Endothelial cell of umbilical vein (primary cell): ENCODE measurements at regions not wholly inside any gene's neighbourhood (a gene's known extent, or its start where the extent isn't known, plus 50 kb on each side); places are given as distances from the start of the nearest gene placed in this dataset.

Source experiments
- BruUV-seq: library from RNA; stranded (reverse); fragments of 400-500 nt; replicated peaks from 2 replicates; lab custom pipeline; 2021; lab: Mats Ljungman, UMichigan
- CTCF ChIA-PET: fragments of 300-600, 350-600 bp; sonication (Branson Sonifier 250); formaldehyde crosslinking; loops from one replicate; lab custom pipeline; 2021; ENCODE audit warnings: antibody characterized with exemption, inconsistent platforms; lab: Charles Lee
- POLR2A ChIA-PET: fragments of 300-600, 350-600 bp; sonication (Branson Sonifier 250); formaldehyde crosslinking; loops from one replicate; lab custom pipeline; 2021; ENCODE audit warnings: antibody characterized with exemption, inconsistent platforms; lab: Charles Lee
- DNase-seq: peaks from one replicate; pipeline ENCODE4 v3.0.0-alpha.2; 2011; ENCODE audit warnings: low read depth, low spot score
- FAIRE-seq: peaks from 2 replicates; lab custom pipeline; 2011; peaks lifted over from hg19 to GRCh38; lab: Jason Lieb, UNC
- H2AFZ ChIP-seq: 2 replicates; pipeline ENCODE4 v1.6.0; 2012; ENCODE audit warnings: low read depth, low read length, control low read depth, inconsistent platforms
- H3K27ac ChIP-seq: 2 replicates; pipeline ENCODE4 v1.5.1; 2011; ENCODE audit warnings: low read depth, mild to moderate bottlenecking, control low read depth, low read length, moderate library complexity; ENCODE audit not compliant: insufficient read depth
- H3K27me3 ChIP-seq, 2 experiments: 2 replicates each; pipeline versions ENCODE4 v1.6.0 to v1.6.1; 2011; ENCODE audit warnings: low read length in 2 of 2, mixed read lengths in 1 of 2; ENCODE audit not compliant: control insufficient read depth in 2 of 2, insufficient read depth in 2 of 2
- H3K36me3 ChIP-seq, 2 experiments: 2 replicates in 1 of 2; 3 replicates in 1 of 2; pipeline ENCODE4 v1.5.1; 2011; ENCODE audit warnings: low read length in 2 of 2, mild to moderate bottlenecking in 1 of 2, moderate library complexity in 1 of 2; ENCODE audit not compliant: control insufficient read depth in 2 of 2, insufficient read depth in 2 of 2; ENCODE audit errors: extremely low read depth in 1 of 2
- H3K4me1 ChIP-seq: 3 replicates; pipeline ENCODE4 v1.5.1; 2011; ENCODE audit warnings: mild to moderate bottlenecking, low read length; ENCODE audit not compliant: control insufficient read depth, insufficient read depth; ENCODE audit errors: extremely low read depth
- H3K4me2 ChIP-seq: 2 replicates; pipeline ENCODE4 v1.6.1; 2011; ENCODE audit warnings: low read length, control low read depth, mixed read lengths; ENCODE audit not compliant: insufficient read depth
- H3K4me3 ChIP-seq, 3 experiments: fragments of 200-600 bp in 1 of 3; sonication (generic), shearing (Covaris generic) in 1 of 3; replicated peaks in 1 of 3; 2 replicates each; pipeline ENCODE4 v1.5.1; 2011 to 2016; ENCODE audit warnings: control low read depth in 3 of 3, low read length in 3 of 3, mild to moderate bottlenecking in 2 of 3, inconsistent platforms in 1 of 3, low read depth in 1 of 3, moderate library complexity in 1 of 3; ENCODE audit not compliant: insufficient read depth in 1 of 3
- H3K79me2 ChIP-seq: 2 replicates; pipeline ENCODE4 v1.6.0; 2012; ENCODE audit warnings: low read length, inconsistent platforms; ENCODE audit not compliant: control insufficient read depth, insufficient read depth
- H3K9ac ChIP-seq: replicated peaks from 2 replicates; pipeline ENCODE3; 2011; ENCODE audit warnings: low read length, control low read depth; ENCODE audit not compliant: insufficient read depth; ENCODE audit errors: extremely low read depth
- H3K9me1 ChIP-seq: replicated peaks from 3 replicates; pipeline ENCODE4 v1.6.0; 2011; ENCODE audit warnings: mild to moderate bottlenecking, low read length; ENCODE audit not compliant: control insufficient read depth, insufficient read depth; ENCODE audit errors: extremely low read depth
- H3K9me3 ChIP-seq: replicated peaks from 2 replicates; pipeline ENCODE4 v1.5.1; 2012; ENCODE audit warnings: low read length, inconsistent platforms; ENCODE audit not compliant: control insufficient read depth, insufficient read depth
- H4K20me1 ChIP-seq: replicated peaks from 2 replicates; pipeline ENCODE3; 2011; ENCODE audit warnings: mild to moderate bottlenecking, low read length; ENCODE audit not compliant: control insufficient read depth, insufficient read depth; ENCODE audit errors: extremely low read depth
- CTCF ChIP-seq, 2 donors: IDR thresholded peaks; 1 replicate in 1 of 2; 2 replicates in 1 of 2; pipeline ENCODE4 v1.5.1; 2011; ENCODE audit warnings: low read length in 2 of 2, mild to moderate bottlenecking in 2 of 2, moderate library complexity in 2 of 2, control low read depth in 1 of 2, inconsistent platforms in 1 of 2, low read depth in 1 of 2; ENCODE audit not compliant: insufficient read depth in 1 of 2; ENCODE audit errors: extremely low read depth in 1 of 2
- EZH2 ChIP-seq: IDR thresholded peaks from 2 replicates; pipeline ENCODE4 v1.6.1; 2012; ENCODE audit warnings: borderline replicate concordance, low read depth, mild to moderate bottlenecking, moderate library complexity, low read length, inconsistent platforms; ENCODE audit not compliant: severe bottlenecking
- FOS ChIP-seq: IDR thresholded peaks from 2 replicates; pipeline ENCODE4 v1.6.1; 2011; ENCODE audit warnings: mild to moderate bottlenecking, low read length, moderate library complexity, borderline replicate concordance; ENCODE audit not compliant: insufficient read depth
- GATA2 ChIP-seq: IDR thresholded peaks from 2 replicates; pipeline ENCODE4 v1.7.0; 2011; ENCODE audit warnings: low read depth, mild to moderate bottlenecking, moderate library complexity, mixed read lengths, low read length; ENCODE audit not compliant: insufficient read length, insufficient read depth
- JUN ChIP-seq: IDR thresholded peaks from 2 replicates; pipeline ENCODE4 v1.6.1; 2011; ENCODE audit warnings: borderline replicate concordance, low read depth; ENCODE audit not compliant: insufficient read length, insufficient read depth
- MAX ChIP-seq: IDR thresholded peaks from 2 replicates; pipeline ENCODE4 v1.6.1; 2011; ENCODE audit not compliant: insufficient read depth, insufficient read length
- MYC ChIP-seq: IDR thresholded peaks from one replicate; pipeline ENCODE4 v1.6.1; 2011; ENCODE audit warnings: mild to moderate bottlenecking, low read depth, low read length
- POLR2A ChIP-seq: IDR thresholded peaks from 2 replicates; pipeline ENCODE4 v1.6.1; 2012; ENCODE audit warnings: low read depth, mild to moderate bottlenecking, control low read depth, low read length
- POLR2AphosphoS5 ChIP-seq: IDR thresholded peaks from 2 replicates; pipeline ENCODE4 v1.6.1; 2012; ENCODE audit warnings: low read depth, mild to moderate bottlenecking, control low read depth, low read length, moderate library complexity; ENCODE audit not compliant: insufficient read depth
- dilution Hi-C: fragments of 300-500 bp; cut with MboI; formaldehyde crosslinking; loops from one replicate; pipeline ENCODE4 v1.15.0; 2019; ENCODE audit warnings: low sequenced_read_pairs; ENCODE audit not compliant: extremely low pct_ligation_motif_present
- intact Hi-C: fragments of 100-400 bp; cut with micrococcal nuclease; formaldehyde crosslinking; loops from one replicate; pipeline ENCODE4 v1.10.0; 2022

- no peak overlapping the region for H3K4me3 ChIP-seq
- H3K4me1 ChIP-seq = no peaks in the 10 kb centered on the region
- ChIA-PET POLR2A (no interaction called here), CTCF (no interaction called here)
- no TSS peak for BruUV-seq
- dilution Hi-C loops (no loop called here), intact Hi-C loops (no loop called here)
- H3K9me1 ChIP-seq = no peaks in the 10 kb centered on the region
- no peaks in the 10 kb centered on the region for H3K79me2 ChIP-seq
- TF ChIP-seq MYC (no peak), POLR2AphosphoS5 (no peak), JUN (peak; percentile 4), MAX (no peak), FOS (no peak)
- no peak for FAIRE-seq
- H3K9me3 ChIP-seq = peaks cover 5% of the 10 kb centered on the region
- no peaks in the 10 kb centered on the region for H3K36me3 ChIP-seq
- no peak for DNase-seq
- H3K4me2 ChIP-seq = no peak overlapping the region
- H4K20me1 ChIP-seq = no peaks in the 10 kb centered on the region
- H3K9ac ChIP-seq = no peak overlapping the region
- H3K27me3 ChIP-seq = no peaks in the 10 kb centered on the region
- no peak overlapping the region for H2AFZ ChIP-seq
- H3K27ac ChIP-seq = no peak overlapping the region
Observed at GRCh38 chr16:35339337-35339736, 1879.9 kb downstream of the TP53TG3F start.

- no peaks in the 10 kb centered on the region for H3K27me3 ChIP-seq
- H3K79me2 ChIP-seq = no peaks in the 10 kb centered on the region
- ChIA-PET CTCF (no interaction called here), POLR2A (no interaction called here)
- DNase-seq (no peak), FAIRE-seq (no peak)
- H3K4me2 ChIP-seq = no peak overlapping the region
- TF ChIP-seq POLR2A = no peak
- TF ChIP-seq GATA2 = no peak
- no peak for TF ChIP-seq EZH2
- TF ChIP-seq MYC = no peak
- no peak for TF ChIP-seq FOS
- TF ChIP-seq CTCF (IDR thresholded peaks at IDR 0.05; ENCODE audit: extremely low read depth in 1 of 2, insufficient read depth in 1 of 2, low read depth in 1 of 2, low read length in 2 of 2) = no peak
- no peak for TF ChIP-seq JUN
- TF ChIP-seq POLR2AphosphoS5 = no peak
- no peak for TF ChIP-seq MAX
- dilution Hi-C loops = no loop called here
- H4K20me1 ChIP-seq = no peaks in the 10 kb centered on the region
- H3K4me1 ChIP-seq = no peaks in the 10 kb centered on the region
- no peak overlapping the region for H2AFZ ChIP-seq
- BruUV-seq = no TSS peak
- no peak overlapping the region for H3K4me3 ChIP-seq
- intact Hi-C loops = no loop called here
- H3K9me1 ChIP-seq = no peaks in the 10 kb centered on the region
- H3K9ac ChIP-seq = no peak overlapping the region
- H3K36me3 ChIP-seq = no peaks in the 10 kb centered on the region
- H3K9me3 ChIP-seq = peaks cover 3% of the 10 kb centered on the region
- no peak overlapping the region for H3K27ac ChIP-seq
Observed at GRCh38 chr16:35342012-35342411, 1882.6 kb downstream of the TP53TG3F start.
